ENCODE measurements at regions not wholly inside any gene's neighbourhood (a gene's known extent, or its start where the extent isn't known, plus 50 kb on each side); places are given as distances from the start of the nearest gene placed in this dataset.

DNA sequence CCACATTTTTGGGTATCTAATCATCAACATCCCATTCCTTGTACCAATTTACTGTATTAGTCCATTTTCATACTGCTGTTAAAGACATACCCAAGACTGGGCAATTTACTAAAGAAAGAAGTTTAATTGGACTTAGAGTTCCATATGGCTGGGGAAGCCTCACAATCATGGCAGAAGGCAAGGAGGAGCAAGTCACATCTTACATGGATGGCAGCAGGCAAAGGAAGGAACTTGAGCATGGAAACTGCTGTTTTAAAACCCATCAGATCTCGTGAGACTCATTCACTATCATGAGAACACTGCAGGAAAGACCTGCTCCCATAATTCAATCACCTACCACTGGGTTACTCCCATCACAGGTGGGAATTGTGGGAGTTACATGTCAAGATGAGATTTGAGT lies 95.4 kb upstream of the SLCO6A1 start:
- Histone ChIP-seq H3K4me1 (peaks cover 7% of the 10 kb centered on the region; the same call in 1 of the 2 replicates), H3K9me3 (no peaks in the 10 kb centered on the region), H3K36me3 (no peaks in the 10 kb centered on the region), H3K27me3 (no peaks in the 10 kb centered on the region), H3K4me3 (ENCODE audit: low read depth, low read length) (no peak overlapping the region)
- TF ChIP-seq, protein P1, sequence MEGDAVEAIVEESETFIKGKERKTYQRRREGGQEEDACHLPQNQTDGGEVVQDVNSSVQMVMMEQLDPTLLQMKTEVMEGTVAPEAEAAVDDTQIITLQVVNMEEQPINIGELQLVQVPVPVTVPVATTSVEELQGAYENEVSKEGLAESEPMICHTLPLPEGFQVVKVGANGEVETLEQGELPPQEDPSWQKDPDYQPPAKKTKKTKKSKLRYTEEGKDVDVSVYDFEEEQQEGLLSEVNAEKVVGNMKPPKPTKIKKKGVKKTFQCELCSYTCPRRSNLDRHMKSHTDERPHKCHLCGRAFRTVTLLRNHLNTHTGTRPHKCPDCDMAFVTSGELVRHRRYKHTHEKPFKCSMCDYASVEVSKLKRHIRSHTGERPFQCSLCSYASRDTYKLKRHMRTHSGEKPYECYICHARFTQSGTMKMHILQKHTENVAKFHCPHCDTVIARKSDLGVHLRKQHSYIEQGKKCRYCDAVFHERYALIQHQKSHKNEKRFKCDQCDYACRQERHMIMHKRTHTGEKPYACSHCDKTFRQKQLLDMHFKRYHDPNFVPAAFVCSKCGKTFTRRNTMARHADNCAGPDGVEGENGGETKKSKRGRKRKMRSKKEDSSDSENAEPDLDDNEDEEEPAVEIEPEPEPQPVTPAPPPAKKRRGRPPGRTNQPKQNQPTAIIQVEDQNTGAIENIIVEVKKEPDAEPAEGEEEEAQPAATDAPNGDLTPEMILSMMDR (IDR thresholded peaks at IDR 0.05; ENCODE audit: low read depth, low read length), result no peak
- DNase-seq, result no peak

DNA sequence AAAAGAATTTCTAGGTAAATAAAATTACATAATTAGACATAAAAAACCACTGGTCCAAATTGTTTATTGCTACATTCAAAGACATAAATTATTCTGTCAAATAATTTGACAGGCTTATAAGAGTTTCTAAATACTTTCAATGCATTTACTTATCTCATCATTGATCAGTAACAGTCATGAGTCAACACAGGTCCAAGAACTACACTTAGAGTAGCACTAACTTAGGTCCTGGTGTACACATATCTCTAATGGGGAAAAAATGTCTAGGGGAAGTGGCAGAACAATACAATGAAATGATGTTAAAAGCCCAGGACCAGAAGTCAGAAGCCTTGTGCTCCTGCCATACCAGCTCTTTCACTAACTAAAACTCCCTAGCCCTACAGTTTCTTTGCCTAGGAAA lies 96.5 kb upstream of the SLCO6A1 start:
- no peaks in the 10 kb centered on the region for H3K9me3 ChIP-seq
- H3K36me3 ChIP-seq, result no peaks in the 10 kb centered on the region
- TF ChIP-seq, protein P1 (IDR thresholded peaks at IDR 0.05; ENCODE audit: low read depth, low read length), result no peak
- DNase-seq, result no peak
- H3K4me1 ChIP-seq, result no peaks in the 10 kb centered on the region; the same call in 1 of the 2 replicates
- H3K4me3 ChIP-seq (ENCODE audit: low read depth, low read length), result no peak overlapping the region
- H3K27me3 ChIP-seq, result no peaks in the 10 kb centered on the region

DNA sequence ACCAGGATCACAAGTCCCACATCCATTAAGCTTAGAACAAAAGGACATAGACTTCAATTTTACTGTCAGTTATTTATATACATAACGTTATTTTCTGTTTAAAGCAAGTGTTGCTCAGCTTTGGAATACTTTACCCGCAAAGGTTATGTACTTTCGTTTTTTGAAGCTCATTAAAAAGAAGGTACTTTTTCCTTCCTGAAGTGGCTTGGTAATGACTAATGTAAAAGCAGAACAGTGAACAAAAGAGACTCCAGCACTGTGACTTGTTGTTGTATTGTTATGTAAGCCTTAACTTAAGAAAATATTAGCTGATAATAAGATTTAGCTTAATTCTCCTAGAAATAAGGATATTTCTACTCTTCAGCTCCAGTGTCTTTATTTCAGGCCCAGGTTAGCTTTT lies 97.3 kb upstream of the SLCO6A1 start:
- no peaks in the 10 kb centered on the region for H3K9me3 ChIP-seq
- no peak overlapping the region for H3K4me3 ChIP-seq (ENCODE audit: low read depth, low read length)
- TF ChIP-seq, protein P1 (IDR thresholded peaks at IDR 0.05; ENCODE audit: low read depth, low read length), result no peak
- H3K4me1 ChIP-seq, result no peaks in the 10 kb centered on the region
- no peak for DNase-seq
- H3K36me3 ChIP-seq, result no peaks in the 10 kb centered on the region
- H3K27me3 ChIP-seq, result no peaks in the 10 kb centered on the region

DNA sequence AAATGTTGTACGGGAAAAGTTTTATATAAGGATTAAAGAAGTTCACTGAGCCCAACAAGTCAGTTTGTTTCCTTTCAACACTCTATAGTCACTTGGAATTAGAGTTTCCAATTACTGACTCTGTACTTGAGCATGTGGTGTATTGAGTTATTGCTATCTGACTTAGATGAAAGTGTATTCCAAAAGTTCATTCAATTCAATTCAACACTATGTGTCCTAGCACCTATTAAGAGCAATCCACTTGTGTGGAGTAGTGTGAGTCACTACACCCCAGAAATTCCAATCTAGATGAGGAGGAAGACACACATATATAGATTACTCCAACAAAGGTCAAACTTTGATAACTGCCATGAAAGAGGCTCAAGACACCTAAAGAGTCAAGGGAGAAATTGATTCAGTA lies 98.2 kb upstream of the SLCO6A1 start:
- Histone ChIP-seq H3K4me1 (no peaks in the 10 kb centered on the region), H3K36me3 (no peaks in the 10 kb centered on the region), H3K27me3 (no peaks in the 10 kb centered on the region), H3K4me3 (ENCODE audit: low read depth, low read length) (no peak overlapping the region), H3K9me3 (no peaks in the 10 kb centered on the region)
- TF ChIP-seq, protein P1 (IDR thresholded peaks at IDR 0.05; ENCODE audit: low read depth, low read length), result no peak
- no peak for DNase-seq

GRCh38 chr5:102599289-102599688 lies 100.5 kb upstream of the SLCO6A1 start:
- Histone ChIP-seq H3K4me3 (ENCODE audit: low read depth, low read length) (no peak overlapping the region), H3K9me3 (no peaks in the 10 kb centered on the region), H3K36me3 (no peaks in the 10 kb centered on the region), H3K27me3 (no peaks in the 10 kb centered on the region), H3K4me1 (no peaks in the 10 kb centered on the region)
- TF ChIP-seq, protein P1 (IDR thresholded peaks at IDR 0.05; ENCODE audit: low read depth, low read length), result no peak
- DNase-seq, result no peak

DNA sequence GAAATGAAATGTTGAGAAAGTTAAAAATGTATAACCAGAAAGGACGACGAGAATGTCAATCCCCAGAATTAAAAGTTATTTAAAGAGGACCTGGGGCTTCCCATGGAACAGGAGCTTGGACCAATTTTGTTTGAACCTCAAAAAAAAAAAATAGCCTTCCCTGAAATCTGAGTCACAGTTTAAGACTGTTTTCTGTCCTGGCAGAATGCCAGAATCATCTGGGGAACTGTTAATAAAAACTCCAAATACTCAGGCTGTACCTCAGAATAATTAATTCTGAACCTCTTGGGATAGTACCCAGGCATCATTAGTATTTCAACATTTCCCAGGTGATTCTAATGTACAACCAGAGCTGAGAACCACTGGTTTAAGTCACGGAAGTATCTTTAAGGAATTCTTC lies 102.2 kb upstream of the SLCO6A1 start:
- H3K9me3 ChIP-seq, result no peaks in the 10 kb centered on the region
- no peaks in the 10 kb centered on the region for H3K4me1 ChIP-seq
- no peaks in the 10 kb centered on the region for H3K27me3 ChIP-seq
- DNase-seq, result no peak
- no peak overlapping the region for H3K4me3 ChIP-seq (ENCODE audit: low read depth, low read length)
- TF ChIP-seq, protein P1 (IDR thresholded peaks at IDR 0.05; ENCODE audit: low read depth, low read length), result no peak
- H3K36me3 ChIP-seq, result no peaks in the 10 kb centered on the region

Data from BE2C (cell line).